Natural killer cell (primary cell): ENCODE measurements at regions not wholly inside any gene's neighbourhood (a gene's known extent, or its start where the extent isn't known, plus 50 kb on each side); places are given as distances from the start of the nearest gene placed in this dataset.

Experiments
- ATAC-seq, 3 donors: fragments of 150-1000 bp in 2 of 3; fragments of 200-7000 bp in 1 of 3; cut with Tn5 transposase; 1 replicate in 1 of 3; 2 replicates in 2 of 3; pipeline ENCODE4 v1.10.0; 2021; ENCODE audit warnings: mild to moderate bottlenecking in 2 of 3, moderate library complexity in 2 of 3
- DNase-seq, 2 donors: peaks; one replicate each; pipeline versions ENCODE4 v3.0.0 to v3.0.0-alpha.2; 2013 to 2021; ENCODE audit warnings: mixed read lengths in 1 of 2
- H3K27ac ChIP-seq: one replicate; pipeline ENCODE4 v1.5.1; 2013; ENCODE audit warnings: mild to moderate bottlenecking, low read length
- H3K27me3 ChIP-seq: one replicate; pipeline ENCODE4 v1.6.1; 2013; ENCODE audit warnings: low read length; ENCODE audit not compliant: control insufficient read depth, insufficient read depth
- H3K36me3 ChIP-seq: one replicate; pipeline ENCODE4 v1.6.1; 2013; ENCODE audit warnings: low read length; ENCODE audit not compliant: control insufficient read depth, insufficient read depth
- H3K4me1 ChIP-seq: one replicate; pipeline ENCODE4 v1.6.1; 2013; ENCODE audit warnings: low read length; ENCODE audit not compliant: control insufficient read depth, insufficient read depth
- H3K4me3 ChIP-seq: one replicate; pipeline ENCODE4 v1.5.1; 2013; ENCODE audit warnings: low read length
- H3K9me3 ChIP-seq: one replicate; pipeline ENCODE4 v1.6.1; 2013; ENCODE audit warnings: low read length; ENCODE audit not compliant: control insufficient read depth, insufficient read depth
- H3K27ac Mint-ChIP-seq, 2 donors: one replicate each; pipeline ENCODE4 v1.8.0; 2022; ENCODE audit warnings: mild to moderate bottlenecking in 2 of 2, mixed read lengths in 2 of 2, moderate library complexity in 1 of 2
- H3K27me3 Mint-ChIP-seq, 2 donors: one replicate each; pipeline ENCODE4 v1.8.0; 2022; ENCODE audit warnings: low read depth in 2 of 2, mixed read lengths in 2 of 2
- H3K36me3 Mint-ChIP-seq: one replicate; pipeline ENCODE4 v1.8.0; 2022; ENCODE audit warnings: mixed read lengths
- H3K4me1 Mint-ChIP-seq, 2 donors: one replicate each; pipeline ENCODE4 v1.8.0; 2022; ENCODE audit warnings: mixed read lengths in 2 of 2
- H3K4me3 Mint-ChIP-seq: one replicate; pipeline ENCODE4 v1.8.0; 2022; ENCODE audit warnings: mild to moderate bottlenecking, moderate library complexity, mixed read lengths
- H3K9me3 Mint-ChIP-seq, 2 donors: one replicate each; pipeline ENCODE4 v1.8.0; 2022; ENCODE audit warnings: mixed read lengths in 2 of 2
- CTCF ChIP-seq: fragments of 200-600 bp; IDR thresholded peaks from one replicate; pipeline ENCODE4 v1.8.0; 2022; ENCODE audit warnings: antibody characterized with exemption
- WGBS: methylation state at CpG from one replicate; pipeline ENCODE4 v1.1.7; 2013; ENCODE audit warnings: missing lambda C conversion rate; ENCODE audit not compliant: insufficient coverage; 5-methylcytosine and 5-hydroxymethylcytosine counted together
- intact Hi-C: fragments of 100-400 bp; cut with micrococcal nuclease; formaldehyde crosslinking; loops from one replicate; pipeline ENCODE4 v1.14.2; 2022

GRCh38 chr3:132253262-132253878 is 63.8 kb upstream of the ACP3 start:
- Histone ChIP-seq H3K27ac (no peak overlapping the region), H3K9me3 (no peaks in the 10 kb centered on the region), H3K4me1 (no peaks in the 10 kb centered on the region), H3K36me3 (no peaks in the 10 kb centered on the region), H3K4me3 (no peak overlapping the region), H3K27me3 (no peaks in the 10 kb centered on the region)
- ATAC-seq: no peak
- Mint-ChIP-seq H3K9me3 (no peaks in the 10 kb centered on the region), H3K36me3 (no peaks in the 10 kb centered on the region), H3K4me3 (no peak overlapping the region), H3K27me3 (no peaks in the 10 kb centered on the region), H3K27ac (no peak overlapping the region), H3K4me1 (no peaks in the 10 kb centered on the region)
- intact Hi-C loops: loop anchor here (2.0 kb wide), 1 partner anchor 89 kb away; no protein-coding TSS in a partner anchor
- peak in 1 of 2 donors; percentile 45 for DNase-seq
- TF ChIP-seq CTCF: peak; percentile 29
- 29% methylated on average over 3 of the region's 4 CpGs for WGBS

GRCh38 chr3:132254076-132254755 is 63.0 kb upstream of the ACP3 start:
- Histone ChIP-seq H3K36me3 (no peaks in the 10 kb centered on the region), H3K27ac (no peak overlapping the region), H3K27me3 (no peaks in the 10 kb centered on the region), H3K4me1 (no peaks in the 10 kb centered on the region), H3K9me3 (no peaks in the 10 kb centered on the region), H3K4me3 (no peak overlapping the region)
- Mint-ChIP-seq H3K36me3 (no peaks in the 10 kb centered on the region), H3K27ac (no peak overlapping the region), H3K9me3 (no peaks in the 10 kb centered on the region), H3K4me1 (no peaks in the 10 kb centered on the region), H3K27me3 (no peaks in the 10 kb centered on the region), H3K4me3 (no peak overlapping the region)
- DNase-seq (no peak), ATAC-seq (no peak)
- no peak for TF ChIP-seq CTCF
- intact Hi-C loops: no loop called here
- WGBS: 84% methylated on average over 2 of the region's 4 CpGs

GRCh38 chr3:132255041-132255745 is 62.0 kb upstream of the ACP3 start:
- WGBS: 73% methylated on average over 4 of the region's 5 CpGs
- intact Hi-C loops: no loop called here
- ATAC-seq: no peak
- Mint-ChIP-seq H3K4me3 (no peak overlapping the region), H3K9me3 (no peaks in the 10 kb centered on the region), H3K27me3 (no peaks in the 10 kb centered on the region), H3K27ac (no peak overlapping the region), H3K36me3 (no peaks in the 10 kb centered on the region), H3K4me1 (no peaks in the 10 kb centered on the region)
- H3K36me3 ChIP-seq: no peaks in the 10 kb centered on the region
- H3K27me3 ChIP-seq: no peaks in the 10 kb centered on the region
- no peaks in the 10 kb centered on the region for H3K9me3 ChIP-seq
- no peak overlapping the region for H3K4me3 ChIP-seq
- no peak overlapping the region for H3K27ac ChIP-seq
- TF ChIP-seq CTCF: no peak
- H3K4me1 ChIP-seq: no peaks in the 10 kb centered on the region
- no peak for DNase-seq
